Keratinocyte (primary cell): ENCODE measurements at regions not wholly inside any gene's neighbourhood (a gene's known extent, or its start where the extent isn't known, plus 50 kb on each side); places are given as distances from the start of the nearest gene placed in this dataset.
"Not testable (repeated sequence)": the region's sequence is repeated elsewhere in the genome, so short reads cannot be mapped to it uniquely, and the experiment has no call there.

ENCODE experiments used
- EZH2 ChIP-seq: IDR thresholded peaks from one replicate; pipeline ENCODE4 v1.6.1; 2012; ENCODE audit warnings: inconsistent platforms, mild to moderate bottlenecking, low read length, moderate library complexity
- TF ChIP-seq, protein P1 (sequence below), 3 experiments: IDR thresholded peaks in 1 of 3; conservative IDR thresholded peaks in 1 of 3; optimal IDR thresholded peaks in 1 of 3; 2 replicates in 2 of 3; 3 replicates in 1 of 3; pipeline versions ENCODE3 to v1.5.1; 2011; ENCODE audit warnings: low read length in 3 of 3, mild to moderate bottlenecking in 3 of 3, moderate library complexity in 2 of 3, control low read depth in 1 of 3, inconsistent platforms in 1 of 3; ENCODE audit not compliant: insufficient read depth in 2 of 3; ENCODE audit errors: extremely low read depth in 1 of 3

DNA sequence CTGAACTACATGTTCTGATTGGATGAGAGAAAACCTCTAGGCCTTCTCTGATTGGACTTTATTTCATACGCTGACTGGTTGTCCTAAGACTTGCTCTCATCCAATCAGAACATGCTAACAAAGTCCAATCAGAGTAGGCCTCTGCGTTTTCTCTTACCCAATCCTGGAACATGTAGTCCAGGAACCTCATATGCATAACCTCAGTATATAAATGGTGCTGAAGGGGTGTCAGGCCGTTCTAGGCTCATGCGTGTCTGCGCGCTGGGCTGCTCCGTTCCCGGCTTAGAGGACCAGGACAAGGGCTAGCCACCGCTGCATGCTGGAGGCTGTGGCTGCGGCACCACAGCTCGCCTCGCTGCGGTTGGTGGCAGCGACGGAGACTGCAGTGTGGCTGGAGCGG, 68.3 kb upstream of the THOC3 start:
- TF ChIP-seq, protein P1, sequence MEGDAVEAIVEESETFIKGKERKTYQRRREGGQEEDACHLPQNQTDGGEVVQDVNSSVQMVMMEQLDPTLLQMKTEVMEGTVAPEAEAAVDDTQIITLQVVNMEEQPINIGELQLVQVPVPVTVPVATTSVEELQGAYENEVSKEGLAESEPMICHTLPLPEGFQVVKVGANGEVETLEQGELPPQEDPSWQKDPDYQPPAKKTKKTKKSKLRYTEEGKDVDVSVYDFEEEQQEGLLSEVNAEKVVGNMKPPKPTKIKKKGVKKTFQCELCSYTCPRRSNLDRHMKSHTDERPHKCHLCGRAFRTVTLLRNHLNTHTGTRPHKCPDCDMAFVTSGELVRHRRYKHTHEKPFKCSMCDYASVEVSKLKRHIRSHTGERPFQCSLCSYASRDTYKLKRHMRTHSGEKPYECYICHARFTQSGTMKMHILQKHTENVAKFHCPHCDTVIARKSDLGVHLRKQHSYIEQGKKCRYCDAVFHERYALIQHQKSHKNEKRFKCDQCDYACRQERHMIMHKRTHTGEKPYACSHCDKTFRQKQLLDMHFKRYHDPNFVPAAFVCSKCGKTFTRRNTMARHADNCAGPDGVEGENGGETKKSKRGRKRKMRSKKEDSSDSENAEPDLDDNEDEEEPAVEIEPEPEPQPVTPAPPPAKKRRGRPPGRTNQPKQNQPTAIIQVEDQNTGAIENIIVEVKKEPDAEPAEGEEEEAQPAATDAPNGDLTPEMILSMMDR (optimal IDR thresholded peaks at IDR 0.05 in 1 of 3, IDR thresholded peaks at IDR 0.05 in 1 of 3, conservative IDR thresholded peaks at IDR 0.05 in 1 of 3; ENCODE audit: extremely low read depth in 1 of 3, insufficient read depth in 2 of 3, low read length in 3 of 3): not testable (repeated sequence)
- TF ChIP-seq EZH2: not testable (repeated sequence)
